LNCAP (cell line): ENCODE measurements at regions not wholly inside any gene's neighbourhood (a gene's known extent, or its start where the extent isn't known, plus 50 kb on each side); places are given as distances from the start of the nearest gene placed in this dataset.

Source experiments
- TF ChIP-seq, protein P1 (sequence below): fragments of 450-650 bp; IDR thresholded peaks from 2 replicates; pipeline ENCODE4 v1.5.1; 2017; ENCODE audit warnings: mild to moderate bottlenecking

- TF ChIP-seq, protein P1, sequence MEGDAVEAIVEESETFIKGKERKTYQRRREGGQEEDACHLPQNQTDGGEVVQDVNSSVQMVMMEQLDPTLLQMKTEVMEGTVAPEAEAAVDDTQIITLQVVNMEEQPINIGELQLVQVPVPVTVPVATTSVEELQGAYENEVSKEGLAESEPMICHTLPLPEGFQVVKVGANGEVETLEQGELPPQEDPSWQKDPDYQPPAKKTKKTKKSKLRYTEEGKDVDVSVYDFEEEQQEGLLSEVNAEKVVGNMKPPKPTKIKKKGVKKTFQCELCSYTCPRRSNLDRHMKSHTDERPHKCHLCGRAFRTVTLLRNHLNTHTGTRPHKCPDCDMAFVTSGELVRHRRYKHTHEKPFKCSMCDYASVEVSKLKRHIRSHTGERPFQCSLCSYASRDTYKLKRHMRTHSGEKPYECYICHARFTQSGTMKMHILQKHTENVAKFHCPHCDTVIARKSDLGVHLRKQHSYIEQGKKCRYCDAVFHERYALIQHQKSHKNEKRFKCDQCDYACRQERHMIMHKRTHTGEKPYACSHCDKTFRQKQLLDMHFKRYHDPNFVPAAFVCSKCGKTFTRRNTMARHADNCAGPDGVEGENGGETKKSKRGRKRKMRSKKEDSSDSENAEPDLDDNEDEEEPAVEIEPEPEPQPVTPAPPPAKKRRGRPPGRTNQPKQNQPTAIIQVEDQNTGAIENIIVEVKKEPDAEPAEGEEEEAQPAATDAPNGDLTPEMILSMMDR, result no peak
Measured at GRCh38 chr16:56119133-56119532, 72.2 kb upstream of the GNAO1 start.

DNA sequence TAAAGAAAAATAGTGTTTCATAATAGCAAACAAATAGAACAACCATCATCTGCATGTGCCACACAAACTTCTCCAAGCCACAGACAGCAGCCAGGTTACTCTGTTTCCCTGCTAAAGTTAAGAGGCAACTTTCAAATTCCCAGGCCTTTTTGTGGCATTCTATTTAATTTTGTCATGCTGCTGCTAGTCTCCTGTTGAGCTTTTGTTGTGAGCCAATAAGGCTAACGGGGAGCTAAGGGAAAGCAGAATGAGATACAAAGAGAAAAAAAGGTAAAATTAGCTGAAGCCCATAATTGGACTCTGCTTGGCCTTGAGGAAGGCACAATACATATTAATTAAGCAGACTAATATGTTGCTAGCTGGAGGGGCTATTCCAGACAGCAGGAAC is 74.7 kb upstream of the GNAO1 start:
- TF ChIP-seq, protein P1, result no peak

- TF ChIP-seq, protein P1, result no peak
Measured at GRCh38 chr16:56115817-56116576, 75.3 kb upstream of the GNAO1 start.

GRCh38 chr16:56113223-56113622 is 78.1 kb upstream of the GNAO1 start:
- TF ChIP-seq, protein P1, result no peak

- TF ChIP-seq, protein P1, result no peak
Measured at GRCh38 chr16:56111100-56111499, 80.2 kb upstream of the GNAO1 start.

- TF ChIP-seq, protein P1, result no peak
Measured at GRCh38 chr16:56109994-56110393, 81.3 kb upstream of the GNAO1 start.

- TF ChIP-seq, protein P1, result no peak
Measured at GRCh38 chr16:56109205-56109604, 82.1 kb upstream of the GNAO1 start.

DNA sequence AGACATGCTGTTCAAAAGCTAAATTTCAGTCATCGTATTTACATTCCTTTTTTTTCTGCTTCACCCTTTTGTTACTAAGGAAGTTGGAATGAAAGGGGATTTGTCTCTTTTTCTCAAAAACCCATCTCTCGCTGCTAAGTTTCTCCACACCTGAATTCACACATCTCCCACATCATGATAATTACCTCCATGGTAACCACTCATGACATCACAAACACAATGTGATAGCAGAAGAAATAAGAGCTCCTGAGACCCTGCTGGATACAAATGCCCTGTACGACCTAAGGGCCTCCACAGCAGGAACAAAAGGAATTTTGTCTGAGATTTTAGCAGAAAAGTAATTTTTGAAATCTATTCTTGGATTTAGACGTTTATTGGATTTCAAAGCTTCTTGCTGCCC is 82.6 kb upstream of the GNAO1 start:
- TF ChIP-seq, protein P1, result no peak
